SU-DHL-6 (cell line): ENCODE measurements at regions not wholly inside any gene's neighbourhood (a gene's known extent, or its start where the extent isn't known, plus 50 kb on each side); places are given as distances from the start of the nearest gene placed in this dataset.

Source experiments
- H2AFZ ChIP-seq: fragments of 200-600 bp; sonication (generic); 2 replicates; pipeline ENCODE4 v1.6.1; 2014; ENCODE audit warnings: low read depth, mild to moderate bottlenecking, moderate library complexity, mixed read lengths, antibody characterized with exemption, low read length; ENCODE audit not compliant: severe bottlenecking
- H3F3A ChIP-seq: fragments of 200-600 bp; shearing (Covaris generic); 2 replicates; pipeline ENCODE4 v1.6.0; 2016; ENCODE audit warnings: antibody characterized with exemption, mild to moderate bottlenecking; ENCODE audit not compliant: insufficient read depth
- H3K27ac ChIP-seq: fragments of 200-600 bp; sonication (generic); 2 replicates; pipeline ENCODE4 v1.5.1; 2016; ENCODE audit warnings: low read depth, mild to moderate bottlenecking, low read length, moderate library complexity, mixed read lengths
- H3K27me3 ChIP-seq: fragments of 200-600 bp; sonication (generic), shearing (Covaris generic); 2 replicates; pipeline ENCODE4 v1.6.0; 2014; ENCODE audit warnings: mild to moderate bottlenecking, low read length
- H3K36me3 ChIP-seq: fragments of 200-600 bp; sonication (generic); 2 replicates; pipeline ENCODE4 v1.6.1; 2014; ENCODE audit warnings: mild to moderate bottlenecking, low read length, mixed read lengths
- H3K4me2 ChIP-seq: fragments of 300-600, 200-600 bp; shearing (Covaris generic), sonication (generic); 2 replicates; pipeline ENCODE4 v1.6.0; 2014; ENCODE audit warnings: low read length, low read depth, mild to moderate bottlenecking; ENCODE audit not compliant: poor library complexity, severe bottlenecking
- H3K4me3 ChIP-seq: fragments of 200-600 bp; sonication (generic); 2 replicates; pipeline ENCODE4 v1.5.1; 2014; ENCODE audit warnings: antibody characterized with exemption, low read length, mild to moderate bottlenecking, mixed read lengths; ENCODE audit not compliant: insufficient read depth, poor library complexity, severe bottlenecking
- H3K79me2 ChIP-seq: fragments of 200-600 bp; sonication (generic); 2 replicates; pipeline ENCODE4 v1.6.1; 2014; ENCODE audit warnings: mild to moderate bottlenecking, low read length, moderate library complexity; ENCODE audit not compliant: insufficient read depth
- H3K9ac ChIP-seq: fragments of 200-600 bp; sonication (generic); 2 replicates; pipeline ENCODE4 v1.7.0; 2014; ENCODE audit warnings: mild to moderate bottlenecking, low read length
- H3K9me2 ChIP-seq: fragments of 200-600 bp; sonication (generic); replicated peaks from 2 replicates; pipeline ENCODE4 v1.6.1; 2014; ENCODE audit warnings: low read length; ENCODE audit not compliant: insufficient read depth
- H3K9me3 ChIP-seq: fragments of 200-600 bp; sonication (generic); 2 replicates; pipeline ENCODE4 v1.6.1; 2014; ENCODE audit warnings: low read length, mixed read lengths; ENCODE audit not compliant: insufficient read depth
- H4K20me1 ChIP-seq: fragments of 200-600 bp; sonication (generic); 2 replicates; pipeline ENCODE4 v1.6.1; 2014; ENCODE audit warnings: low read depth, mild to moderate bottlenecking, antibody characterized with exemption, low read length, moderate library complexity, mixed read lengths
- CTCF ChIP-seq: fragments of 200-600 bp; sonication (generic); IDR thresholded peaks from one replicate; pipeline ENCODE4 v1.5.1; 2017; ENCODE audit warnings: antibody characterized with exemption, mild to moderate bottlenecking, low read length, moderate library complexity; ENCODE audit not compliant: insufficient read depth, poor library complexity, severe bottlenecking
- EZH2phosphoT487 ChIP-seq: fragments of 200-600 bp; sonication (generic), shearing (Covaris generic); conservative IDR thresholded peaks from 2 replicates; pipeline ENCODE4 v1.6.1; 2018; ENCODE audit warnings: mild to moderate bottlenecking, antibody characterized with exemption, low read length, moderate library complexity, mixed read lengths

GRCh38 chr11:116427903-116428637 lies 344.7 kb downstream of the BUD13 start:
- no peak overlapping the region for H3K4me2 ChIP-seq
- H3K27me3 ChIP-seq: no peaks in the 10 kb centered on the region
- H3K9me2 ChIP-seq: no peaks in the 10 kb centered on the region
- no peak overlapping the region for H3K27ac ChIP-seq
- H3K79me2 ChIP-seq: no peaks in the 10 kb centered on the region
- no peak overlapping the region for H2AFZ ChIP-seq
- H3K36me3 ChIP-seq: no peaks in the 10 kb centered on the region
- no peak for TF ChIP-seq EZH2phosphoT487
- no peak for TF ChIP-seq CTCF
- H4K20me1 ChIP-seq: no peaks in the 10 kb centered on the region
- H3K9me3 ChIP-seq: no peaks in the 10 kb centered on the region
- H3K9ac ChIP-seq: no peak overlapping the region
- H3F3A ChIP-seq: no peaks in the 10 kb centered on the region
- H3K4me3 ChIP-seq: no peak overlapping the region

GRCh38 chr11:116427337-116427902 lies 345.4 kb downstream of the BUD13 start:
- Histone ChIP-seq H3K4me2 (no peak overlapping the region), H3K36me3 (no peaks in the 10 kb centered on the region), H3F3A (no peaks in the 10 kb centered on the region), H3K4me3 (no peak overlapping the region), H3K79me2 (no peaks in the 10 kb centered on the region), H2AFZ (no peak overlapping the region), H3K9me3 (no peaks in the 10 kb centered on the region), H3K9ac (no peak overlapping the region), H4K20me1 (no peaks in the 10 kb centered on the region), H3K9me2 (no peaks in the 10 kb centered on the region), H3K27ac (no peak overlapping the region), H3K27me3 (no peaks in the 10 kb centered on the region)
- TF ChIP-seq CTCF (no peak), EZH2phosphoT487 (no peak)

- no peaks in the 10 kb centered on the region for H4K20me1 ChIP-seq
- H3K9ac ChIP-seq: no peak overlapping the region
- no peaks in the 10 kb centered on the region for H3K27me3 ChIP-seq
- TF ChIP-seq CTCF (no peak), EZH2phosphoT487 (no peak)
- no peak overlapping the region for H3K27ac ChIP-seq
- no peaks in the 10 kb centered on the region for H3F3A ChIP-seq
- H3K4me3 ChIP-seq: no peak overlapping the region
- no peaks in the 10 kb centered on the region for H3K9me2 ChIP-seq
- no peaks in the 10 kb centered on the region for H3K36me3 ChIP-seq
- H3K4me2 ChIP-seq: no peak overlapping the region
- H3K9me3 ChIP-seq: no peaks in the 10 kb centered on the region
- no peak overlapping the region for H2AFZ ChIP-seq
- no peaks in the 10 kb centered on the region for H3K79me2 ChIP-seq
Measured at GRCh38 chr11:116426761-116427160, 346.0 kb downstream of the BUD13 start.
